ENCODE measurements at regions not wholly inside any gene's neighbourhood (a gene's known extent, or its start where the extent isn't known, plus 50 kb on each side); places are given as distances from the start of the nearest gene placed in this dataset.

- no peak for TF ChIP-seq POLR2A (IDR thresholded peaks at IDR 0.05)
- no peak for TF ChIP-seq CTCF (IDR thresholded peaks at IDR 0.05)
Observed at GRCh38 chr7:24233386-24233785, 50.6 kb upstream of the NPY start.
